K562 (cell line): ENCODE measurements at regions not wholly inside any gene's neighbourhood (a gene's known extent, or its start where the extent isn't known, plus 50 kb on each side); places are given as distances from the start of the nearest gene placed in this dataset.

ENCODE experiments used
- ATAC-seq: fragments of 200-7000 bp; cut with Tn5 transposase; 3 replicates; pipeline ENCODE4 v1.9.1; 2020; ENCODE audit warnings: moderate library complexity
- BruUV-seq: library from RNA; stranded (reverse); fragments of 400-500 nt; replicated peaks from 2 replicates; lab custom pipeline; 2021; lab: Mats Ljungman, UMichigan
- CTCF ChIA-PET: fragments of 300-600 bp; formaldehyde crosslinking; extraction: SDS; loops from one replicate; lab custom pipeline; 2021; ENCODE audit warnings: low intra/inter-chr PET ratio; lab: Yijun Ruan, JAX
- POLR2A ChIA-PET: fragments of 300-600, 350-650 bp; sonication (Branson Sonifier 250); formaldehyde crosslinking; extraction: SDS; loops from one replicate; lab custom pipeline; 2021; ENCODE audit warnings: antibody characterized with exemption, inconsistent platforms; lab: Yijun Ruan, JAX
- DNase-seq, 4 experiments: peaks; one replicate each; pipeline versions ENCODE4 v3.0.0 to v3.0.0-alpha.2; 2011 to 2018; ENCODE audit warnings: low spot score in 3 of 4, mixed read lengths in 3 of 4; ENCODE audit errors: extremely low read depth in 1 of 4
- FAIRE-seq: peaks from 2 replicates; lab custom pipeline; 2011; peaks lifted over from hg19 to GRCh38; lab: Jason Lieb, UNC
- H2AFZ ChIP-seq: 2 replicates; pipeline ENCODE4 v1.6.0; 2011; ENCODE audit warnings: low read depth, low read length, control low read depth, inconsistent platforms
- H3K27ac ChIP-seq: fragments of 200-600 bp; 3 replicates; pipeline ENCODE4 v1.8.0; 2011; ENCODE audit warnings: low read depth, mild to moderate bottlenecking, control low read depth, inconsistent platforms, low read length, moderate library complexity, mixed read lengths; ENCODE audit errors: extremely low read depth
- H3K27me3 ChIP-seq, 2 experiments: fragments of 300-600 bp in 1 of 2; 2 replicates in 1 of 2; 3 replicates in 1 of 2; pipeline versions ENCODE4 v1.6.0 to v1.8.0; 2011; ENCODE audit warnings: inconsistent platforms in 2 of 2, low read length in 2 of 2, mild to moderate bottlenecking in 1 of 2, mixed read lengths in 1 of 2, moderate library complexity in 1 of 2; ENCODE audit not compliant: control insufficient read depth in 2 of 2, insufficient read depth in 2 of 2
- H3K36me3 ChIP-seq: fragments of 300-600 bp; 3 replicates; pipeline ENCODE4 v1.8.0; 2011; ENCODE audit warnings: mild to moderate bottlenecking, low read length, inconsistent platforms; ENCODE audit not compliant: control insufficient read depth, insufficient read depth
- H3K4me1 ChIP-seq, 2 experiments: fragments of 200-600 bp in 1 of 2; replicated peaks in 1 of 2; 2 replicates in 1 of 2; 3 replicates in 1 of 2; pipeline versions ENCODE4 v1.5.1 to v1.8.0; 2011; ENCODE audit warnings: inconsistent platforms in 2 of 2, low read length in 2 of 2, mild to moderate bottlenecking in 1 of 2, mixed read lengths in 1 of 2, moderate library complexity in 1 of 2; ENCODE audit not compliant: control insufficient read depth in 2 of 2, insufficient read depth in 2 of 2
- H3K4me2 ChIP-seq: 2 replicates; pipeline ENCODE4 v1.6.1; 2011; ENCODE audit warnings: low read length, control low read depth, inconsistent platforms, mixed read lengths; ENCODE audit not compliant: insufficient read depth
- H3K4me3 ChIP-seq: fragments of 200-600 bp; sonication (generic), shearing (Covaris generic); 2 replicates; pipeline ENCODE4 v1.5.1; 2016; ENCODE audit warnings: control low read depth, inconsistent platforms
- H3K79me2 ChIP-seq: fragments of 200-600 bp; 3 replicates; pipeline ENCODE4 v1.8.0; 2011; ENCODE audit warnings: low read length, inconsistent platforms; ENCODE audit not compliant: control insufficient read depth, insufficient read depth
- H3K9ac ChIP-seq, 2 experiments: 2 replicates each; pipeline versions ENCODE4 v1.6.0 to v1.6.1; 2011; ENCODE audit warnings: low read depth in 2 of 2, low read length in 2 of 2, control low read depth in 1 of 2, inconsistent platforms in 1 of 2, mild to moderate bottlenecking in 1 of 2, mixed read lengths in 1 of 2; ENCODE audit not compliant: insufficient read depth in 1 of 2
- H3K9me1 ChIP-seq: one replicate; pipeline ENCODE4 v1.6.0; 2011; ENCODE audit warnings: inconsistent platforms, mild to moderate bottlenecking, low read length, moderate library complexity; ENCODE audit not compliant: control insufficient read depth, insufficient read depth
- H3K9me3 ChIP-seq: replicated peaks from 2 replicates; pipeline ENCODE4 v1.5.1; 2011; ENCODE audit warnings: low read depth, low read length, inconsistent platforms; ENCODE audit not compliant: control insufficient read depth, insufficient read depth
- H4K20me1 ChIP-seq: replicated peaks from 2 replicates; pipeline ENCODE4 v1.6.1; 2011; ENCODE audit warnings: low read length, inconsistent platforms, mixed read lengths; ENCODE audit not compliant: control insufficient read depth, insufficient read depth
- FIP1L1 ChIP-seq: fragments of 200-400 bp; formaldehyde crosslinking; IDR thresholded peaks from 2 replicates; pipeline ENCODE4 v1.6.1; 2018; ENCODE audit warnings: mild to moderate bottlenecking, low read depth, low read length; ENCODE audit not compliant: poor library complexity, severe bottlenecking
- MCM7 ChIP-seq, 2 experiments: fragments of 450-650 bp; IDR thresholded peaks; 2 replicates each; pipeline ENCODE4 v1.6.1; 2016 to 2018
- NCOA6 ChIP-seq: fragments of 450-650 bp; IDR thresholded peaks from 2 replicates; pipeline ENCODE4 v1.6.1; 2017; ENCODE audit warnings: mild to moderate bottlenecking
- PHTF2 ChIP-seq: fragments of 250-450 bp; sonication (Bioruptor Pico); IDR thresholded peaks from 2 replicates; pipeline ENCODE4 v1.5.0; 2021; ENCODE audit warnings: mild to moderate bottlenecking
- RBM39 ChIP-seq: fragments of 200-400 bp; formaldehyde crosslinking; optimal IDR thresholded peaks from 2 replicates; pipeline ENCODE3; 2018; ENCODE audit warnings: low read depth, low read length
- RFX7 ChIP-seq: fragments of 250-450 bp; sonication (Bioruptor Pico); IDR thresholded peaks from 2 replicates; pipeline ENCODE4 v1.5.1; 2021; ENCODE audit warnings: mild to moderate bottlenecking
- SAP30 ChIP-seq: fragments of 200-600 bp; sonication (generic); IDR thresholded peaks from 2 replicates; pipeline ENCODE4 v1.6.1; 2012; ENCODE audit warnings: borderline replicate concordance, low read depth, mild to moderate bottlenecking, moderate library complexity, low read length, control low read depth, inconsistent platforms; ENCODE audit not compliant: insufficient read depth, poor library complexity, severe bottlenecking
- SRSF1 ChIP-seq: fragments of 200-400 bp; formaldehyde crosslinking; IDR thresholded peaks from 2 replicates; pipeline ENCODE4 v1.6.1; 2017; ENCODE audit warnings: mild to moderate bottlenecking, low read depth, low read length, moderate library complexity
- SRSF9 ChIP-seq: fragments of 200-400 bp; formaldehyde crosslinking; IDR thresholded peaks from 2 replicates; pipeline ENCODE4 v1.6.1; 2017; ENCODE audit warnings: low read depth, low read length, borderline replicate concordance
- ZNF77 ChIP-seq: fragments of 250-450 bp; sonication (Bioruptor Pico); IDR thresholded peaks from 2 replicates; pipeline ENCODE4 v1.5.0; 2020
- ZNF79 ChIP-seq: fragments of 250-450 bp; sonication (Bioruptor Pico); IDR thresholded peaks from 2 replicates; pipeline ENCODE4 v1.4.0; 2020; ENCODE audit warnings: low read depth, mild to moderate bottlenecking, moderate library complexity
- WGBS: fragments of 100-300 bp; shearing (Covaris generic); methylation state at CpG from one replicate; pipeline ENCODE4 v1.1.6; 2016; ENCODE audit warnings: low coverage, mixed read lengths; ENCODE audit not compliant: insufficient coverage; ENCODE audit errors: missing lambda C conversion rate; 5-methylcytosine and 5-hydroxymethylcytosine counted together
- in situ Hi-C: fragments of 300-500 bp; cut with MboI; formaldehyde crosslinking; loops from 4 replicates; pipeline ENCODE4 v1.15.0; 2018; ENCODE audit warnings: inconsistent platforms, mixed read lengths
- intact Hi-C: fragments of 100-400 bp; cut with micrococcal nuclease; formaldehyde crosslinking; loops from 2 replicates; pipeline ENCODE4 v1.14.2; 2022
- TF ChIP-seq, protein P1 (sequence below): conservative IDR thresholded peaks from 2 replicates; pipeline ENCODE4 v1.6.1; 2011; ENCODE audit warnings: low read depth, mild to moderate bottlenecking, low read length; ENCODE audit not compliant: control insufficient read depth
- TF ChIP-seq, protein P2 (sequence below), 3 experiments: fragments of 200-800 bp in 1 of 3; sonication (Bioruptor generic) in 1 of 3; sonication (generic) in 1 of 3; formaldehyde crosslinking in 1 of 3; IDR thresholded peaks; 2 replicates each; pipeline versions ENCODE4 v1.6.1 to v1.8.0; 2016 to 2022; ENCODE audit warnings: mild to moderate bottlenecking in 2 of 3, missing compliant biosample characterization in 2 of 3, missing genetic modification characterization in 2 of 3, missing genetic modification reagents in 1 of 3

DNA sequence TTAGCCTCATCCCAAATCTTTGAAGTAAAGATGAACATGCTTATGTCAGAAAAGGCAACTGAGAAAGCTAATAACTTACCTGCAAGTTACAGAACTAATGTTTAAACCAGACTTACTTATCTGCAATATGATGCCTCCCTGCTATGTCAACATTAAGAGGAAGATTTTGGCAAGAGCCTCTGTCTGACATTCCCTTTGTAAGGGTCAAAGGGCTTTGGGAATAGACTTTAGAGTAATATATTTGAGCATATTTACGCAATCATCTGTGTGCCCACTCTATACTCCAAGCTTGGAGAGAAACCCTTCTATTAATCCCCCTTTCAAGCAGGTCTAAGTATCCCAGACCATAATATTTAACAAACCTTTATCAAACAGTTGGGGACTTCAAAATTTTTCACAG, 389.4 kb downstream of the NPIPA8 start:
- Histone ChIP-seq H3K4me3 (no peak overlapping the region), H3K9ac (no peak overlapping the region), H2AFZ (no peak overlapping the region), H3K27me3 (no peaks in the 10 kb centered on the region), H3K4me1 (peaks cover 0 to 21% of the 10 kb centered on the region in 2 experiments; a peak in 2 of 5 replicates), H3K36me3 (no peaks in the 10 kb centered on the region), H4K20me1 (no peaks in the 10 kb centered on the region), H3K79me2 (no peaks in the 10 kb centered on the region), H3K9me3 (no peaks in the 10 kb centered on the region), H3K27ac (no peak overlapping the region), H3K9me1 (peaks cover under 1% of the 10 kb centered on the region), H3K4me2 (no peak overlapping the region)
- FAIRE-seq, result no peak
- no peak for DNase-seq
- BruUV-seq, result no TSS peak
- intact Hi-C loops, result no loop called here
- CTCF ChIA-PET, result no interaction called here
- TF ChIP-seq, protein P1, sequence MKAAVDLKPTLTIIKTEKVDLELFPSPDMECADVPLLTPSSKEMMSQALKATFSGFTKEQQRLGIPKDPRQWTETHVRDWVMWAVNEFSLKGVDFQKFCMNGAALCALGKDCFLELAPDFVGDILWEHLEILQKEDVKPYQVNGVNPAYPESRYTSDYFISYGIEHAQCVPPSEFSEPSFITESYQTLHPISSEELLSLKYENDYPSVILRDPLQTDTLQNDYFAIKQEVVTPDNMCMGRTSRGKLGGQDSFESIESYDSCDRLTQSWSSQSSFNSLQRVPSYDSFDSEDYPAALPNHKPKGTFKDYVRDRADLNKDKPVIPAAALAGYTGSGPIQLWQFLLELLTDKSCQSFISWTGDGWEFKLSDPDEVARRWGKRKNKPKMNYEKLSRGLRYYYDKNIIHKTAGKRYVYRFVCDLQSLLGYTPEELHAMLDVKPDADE, result no peak
- TF ChIP-seq FIP1L1 (no peak), ZNF77 (CRISPR knock-in tag) (no peak), RBM39 (no peak), PHTF2 (CRISPR knock-in tag) (no peak), SAP30 (no peak), SRSF9 (no peak), SRSF1 (no peak), NCOA6 (no peak), MCM7 (IDR thresholded peaks at IDR 0.05) (no peak), ZNF79 (CRISPR knock-in tag) (no peak), RFX7 (CRISPR knock-in tag) (no peak)
- TF ChIP-seq, protein P2, sequence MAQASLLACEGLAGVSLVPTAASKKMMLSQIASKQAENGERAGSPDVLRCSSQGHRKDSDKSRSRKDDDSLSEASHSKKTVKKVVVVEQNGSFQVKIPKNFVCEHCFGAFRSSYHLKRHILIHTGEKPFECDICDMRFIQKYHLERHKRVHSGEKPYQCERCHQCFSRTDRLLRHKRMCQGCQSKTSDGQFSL (CRISPR knock-in tag; IDR thresholded peaks at IDR 0.05), result no peak
- TF ChIP-seq, protein P2 (tag; IDR thresholded peaks at IDR 0.05), result no peak
- in situ Hi-C loops, result no loop called here
- 25% methylated on average over 1 of the region's 1 CpG for WGBS
- POLR2A ChIA-PET, result no interaction called here
- no peak for ATAC-seq
